ENCODE measurements at regions not wholly inside any gene's neighbourhood (a gene's known extent, or its start where the extent isn't known, plus 50 kb on each side); places are given as distances from the start of the nearest gene placed in this dataset.
A peak's percentile ranks its signal among the peaks of the same experiment; 100 is the strongest.

DNA sequence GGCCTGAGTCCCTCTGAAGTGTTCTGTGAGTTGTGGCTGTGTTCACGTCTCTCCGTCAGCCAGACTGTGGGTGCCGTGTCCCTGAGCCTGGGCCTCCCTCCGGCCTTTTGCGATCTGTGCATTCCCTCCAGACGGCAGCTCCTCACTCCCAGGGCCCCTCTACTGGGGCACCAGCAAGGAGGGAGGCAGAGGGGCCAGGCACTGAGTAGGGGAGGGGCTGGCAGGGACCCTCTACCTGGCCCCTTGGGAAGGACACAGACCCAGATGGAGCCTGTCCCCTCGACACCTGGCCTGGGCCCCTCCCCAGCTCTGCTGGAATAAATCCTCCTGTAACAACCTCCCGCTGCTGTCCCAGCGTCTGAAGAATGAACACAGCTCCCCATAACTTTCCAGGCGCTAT is 110.0 kb upstream of the NKX1-1 start:
- H3K27me3 ChIP-seq (ENCODE audit: insufficient read depth in 3 of 3, low read length in 2 of 3) = peaks cover 0 to 56% (median 7%) of the 10 kb centered on the region in 3 donors
- DNase-seq = peak; percentile 7 to 10
- intact Hi-C loops (cut with DNase I) = loop anchor here in 1 of 2 donors (10.0 kb wide), 1 partner anchor 161 kb away; no protein-coding TSS in a partner anchor

DNA sequence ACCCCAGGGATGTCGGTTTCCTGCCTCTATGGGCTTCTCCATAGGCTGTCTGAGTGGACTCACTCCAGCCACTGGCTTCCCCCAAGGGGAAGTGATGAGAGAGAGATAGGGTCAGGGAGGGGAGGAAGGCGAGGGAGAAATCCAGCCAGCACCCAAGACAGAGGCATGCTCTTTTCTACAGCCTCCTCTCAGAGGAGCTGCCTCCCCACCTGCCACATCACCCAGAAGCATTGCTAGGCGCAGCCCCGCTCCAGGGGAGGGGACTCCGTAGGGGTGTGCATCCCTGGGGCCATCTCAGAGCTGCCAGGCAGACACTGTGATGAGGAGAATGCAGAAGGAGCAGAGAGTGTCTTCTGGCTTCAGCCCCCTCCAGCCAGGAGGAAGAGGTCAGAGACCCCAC is 109.5 kb upstream of the NKX1-1 start:
- Histone ChIP-seq H3K27me3 (ENCODE audit: insufficient read depth in 3 of 3, low read length in 2 of 3) (peaks cover 0 to 56% (median 8%) of the 10 kb centered on the region in 3 donors), H3K27ac (no peak overlapping the region), H3K4me1 (no peaks in the 10 kb centered on the region), H3K36me3 (ENCODE audit: insufficient read depth in 1 of 2, low read depth in 1 of 2) (no peaks in the 10 kb centered on the region), H3K4me3 (no peak overlapping the region), H3K9me3 (no peaks in the 10 kb centered on the region)
- DNase-seq (peak; percentile 3 to 13), ATAC-seq (no peak)
- TF ChIP-seq, protein P1, sequence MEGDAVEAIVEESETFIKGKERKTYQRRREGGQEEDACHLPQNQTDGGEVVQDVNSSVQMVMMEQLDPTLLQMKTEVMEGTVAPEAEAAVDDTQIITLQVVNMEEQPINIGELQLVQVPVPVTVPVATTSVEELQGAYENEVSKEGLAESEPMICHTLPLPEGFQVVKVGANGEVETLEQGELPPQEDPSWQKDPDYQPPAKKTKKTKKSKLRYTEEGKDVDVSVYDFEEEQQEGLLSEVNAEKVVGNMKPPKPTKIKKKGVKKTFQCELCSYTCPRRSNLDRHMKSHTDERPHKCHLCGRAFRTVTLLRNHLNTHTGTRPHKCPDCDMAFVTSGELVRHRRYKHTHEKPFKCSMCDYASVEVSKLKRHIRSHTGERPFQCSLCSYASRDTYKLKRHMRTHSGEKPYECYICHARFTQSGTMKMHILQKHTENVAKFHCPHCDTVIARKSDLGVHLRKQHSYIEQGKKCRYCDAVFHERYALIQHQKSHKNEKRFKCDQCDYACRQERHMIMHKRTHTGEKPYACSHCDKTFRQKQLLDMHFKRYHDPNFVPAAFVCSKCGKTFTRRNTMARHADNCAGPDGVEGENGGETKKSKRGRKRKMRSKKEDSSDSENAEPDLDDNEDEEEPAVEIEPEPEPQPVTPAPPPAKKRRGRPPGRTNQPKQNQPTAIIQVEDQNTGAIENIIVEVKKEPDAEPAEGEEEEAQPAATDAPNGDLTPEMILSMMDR (IDR thresholded peaks at IDR 0.05) = no peak
- intact Hi-C loops (cut with DNase I) = loop anchor here in 1 of 2 donors (10.0 kb wide), 1 partner anchor 161 kb away; no protein-coding TSS in a partner anchor
- WGBS, 3 donors = 76 to 89% (median 85%) methylated on average over 5 of the region's 5 CpGs

More for the DNA sequence above, 110.0 kb upstream of the NKX1-1 start:
- H3K36me3 ChIP-seq (ENCODE audit: insufficient read depth in 1 of 2, low read depth in 1 of 2) = no peaks in the 10 kb centered on the region
- 34 to 54% (median 47%) methylated on average over 10 of the region's 10 CpGs for WGBS, 3 donors
- no peak for ATAC-seq
- H3K9me3 ChIP-seq = no peaks in the 10 kb centered on the region
- H3K27ac ChIP-seq = no peak overlapping the region
- TF ChIP-seq, protein P1 (IDR thresholded peaks at IDR 0.05) = no peak
- no peaks in the 10 kb centered on the region for H3K4me1 ChIP-seq
- H3K4me3 ChIP-seq = no peak overlapping the region

DNA sequence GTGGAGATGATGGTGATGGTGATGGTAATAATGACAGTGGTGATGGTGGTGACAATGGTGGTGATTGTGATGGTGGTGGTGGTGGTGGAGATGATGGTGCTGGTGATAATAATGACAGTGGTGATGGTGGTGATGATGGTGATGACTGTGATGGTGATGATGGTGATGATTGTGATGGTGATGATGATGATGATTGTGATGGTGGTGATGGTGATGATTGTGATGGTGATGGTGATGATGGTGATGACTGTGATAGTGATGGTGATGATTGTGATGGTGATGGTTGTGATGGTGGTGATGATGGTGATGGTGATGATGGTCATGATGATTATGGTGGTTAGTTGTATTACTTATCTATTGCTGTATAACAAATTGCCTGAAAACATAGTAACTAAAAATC is 108.9 kb upstream of the NKX1-1 start:
- no peaks in the 10 kb centered on the region for H3K4me1 ChIP-seq
- H3K9me3 ChIP-seq = no peaks in the 10 kb centered on the region
- no peak overlapping the region for H3K4me3 ChIP-seq
- peaks cover 0 to 61% (median 8%) of the 10 kb centered on the region in 3 donors for H3K27me3 ChIP-seq (ENCODE audit: insufficient read depth in 3 of 3, low read length in 2 of 3)
- no peak overlapping the region for H3K27ac ChIP-seq
- no peak for ATAC-seq
- TF ChIP-seq, protein P1 (IDR thresholded peaks at IDR 0.05) = no peak
- intact Hi-C loops (cut with DNase I) = loop anchor here in 1 of 2 donors (10.0 kb wide), 1 partner anchor 160 kb away; no protein-coding TSS in a partner anchor
- H3K36me3 ChIP-seq (ENCODE audit: insufficient read depth in 1 of 2, low read depth in 1 of 2) = no peaks in the 10 kb centered on the region
- no peak for DNase-seq

DNA sequence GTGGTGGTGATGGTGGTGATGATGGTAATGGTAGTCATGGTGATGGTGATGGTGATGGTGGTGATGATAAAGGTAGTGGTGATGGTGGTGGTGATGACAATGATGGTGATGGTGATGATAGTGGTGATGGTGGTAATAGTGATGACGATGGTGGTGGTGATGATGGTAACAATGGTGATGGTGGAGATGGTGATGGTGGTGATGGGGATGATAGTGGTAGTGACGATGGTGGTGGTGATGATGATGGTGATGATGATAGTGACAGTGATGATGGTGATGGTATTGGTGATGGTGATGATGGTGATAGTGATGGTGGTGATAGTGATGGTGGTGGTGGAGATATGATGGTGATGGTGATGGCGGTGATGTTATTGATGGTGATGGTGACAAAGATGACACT is 108.4 kb upstream of the NKX1-1 start:
- TF ChIP-seq, protein P1 (IDR thresholded peaks at IDR 0.05) = no peak
- Histone ChIP-seq H3K4me1 (no peaks in the 10 kb centered on the region), H3K9me3 (no peaks in the 10 kb centered on the region), H3K27me3 (ENCODE audit: insufficient read depth in 3 of 3, low read length in 2 of 3) (peaks cover 0 to 64% (median 8%) of the 10 kb centered on the region in 3 donors), H3K27ac (no peak overlapping the region), H3K36me3 (ENCODE audit: insufficient read depth in 1 of 2, low read depth in 1 of 2) (no peaks in the 10 kb centered on the region), H3K4me3 (no peak overlapping the region)
- intact Hi-C loops (cut with DNase I) = loop anchor here (5.0 to 10.0 kb wide), 2 partner anchors 157 to 160 kb away; no protein-coding TSS in a partner anchor
- WGBS, 3 donors = 64 to 94% (median 73%) methylated on average over 3 of the region's 3 CpGs
- DNase-seq (no peak), ATAC-seq (no peak)
